ENCODE measurements at regions not wholly inside any gene's neighbourhood (a gene's known extent, or its start where the extent isn't known, plus 50 kb on each side); places are given as distances from the start of the nearest gene placed in this dataset.
A peak's percentile ranks its signal among the peaks of the same experiment; 100 is the strongest.

DNA sequence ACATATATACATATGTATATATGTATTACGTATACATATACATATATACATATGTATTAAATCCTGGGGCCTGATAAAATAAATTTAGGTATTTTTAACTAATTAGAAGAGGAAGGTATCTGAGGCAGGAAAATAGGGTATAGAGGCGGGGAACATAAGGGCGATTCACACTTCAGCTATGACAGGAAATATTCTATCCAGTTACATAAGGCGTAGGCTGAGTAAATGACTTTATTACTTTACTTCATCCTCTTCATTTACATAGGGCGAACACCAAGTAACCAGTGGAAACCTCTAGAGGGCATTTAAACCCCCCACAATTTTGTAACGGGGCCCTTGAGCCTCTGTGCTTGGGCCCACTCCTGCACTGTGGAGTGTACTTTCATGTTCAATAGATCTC lies 167.5 kb downstream of the SOCS6 start:
- no peak for TF ChIP-seq TCF7L2 (IDR thresholded peaks at IDR 0.05; ENCODE audit: low read depth, low read length)
- TF ChIP-seq, protein P1, sequence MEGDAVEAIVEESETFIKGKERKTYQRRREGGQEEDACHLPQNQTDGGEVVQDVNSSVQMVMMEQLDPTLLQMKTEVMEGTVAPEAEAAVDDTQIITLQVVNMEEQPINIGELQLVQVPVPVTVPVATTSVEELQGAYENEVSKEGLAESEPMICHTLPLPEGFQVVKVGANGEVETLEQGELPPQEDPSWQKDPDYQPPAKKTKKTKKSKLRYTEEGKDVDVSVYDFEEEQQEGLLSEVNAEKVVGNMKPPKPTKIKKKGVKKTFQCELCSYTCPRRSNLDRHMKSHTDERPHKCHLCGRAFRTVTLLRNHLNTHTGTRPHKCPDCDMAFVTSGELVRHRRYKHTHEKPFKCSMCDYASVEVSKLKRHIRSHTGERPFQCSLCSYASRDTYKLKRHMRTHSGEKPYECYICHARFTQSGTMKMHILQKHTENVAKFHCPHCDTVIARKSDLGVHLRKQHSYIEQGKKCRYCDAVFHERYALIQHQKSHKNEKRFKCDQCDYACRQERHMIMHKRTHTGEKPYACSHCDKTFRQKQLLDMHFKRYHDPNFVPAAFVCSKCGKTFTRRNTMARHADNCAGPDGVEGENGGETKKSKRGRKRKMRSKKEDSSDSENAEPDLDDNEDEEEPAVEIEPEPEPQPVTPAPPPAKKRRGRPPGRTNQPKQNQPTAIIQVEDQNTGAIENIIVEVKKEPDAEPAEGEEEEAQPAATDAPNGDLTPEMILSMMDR (IDR thresholded peaks at IDR 0.05), result 0 out of 2 replicates have a peak, but pooled peaks have one; percentile 6
- no peak for TF ChIP-seq POLR2AphosphoS5 (IDR thresholded peaks at IDR 0.05; ENCODE audit: low read depth, low read length)
- TF ChIP-seq, protein P2, sequence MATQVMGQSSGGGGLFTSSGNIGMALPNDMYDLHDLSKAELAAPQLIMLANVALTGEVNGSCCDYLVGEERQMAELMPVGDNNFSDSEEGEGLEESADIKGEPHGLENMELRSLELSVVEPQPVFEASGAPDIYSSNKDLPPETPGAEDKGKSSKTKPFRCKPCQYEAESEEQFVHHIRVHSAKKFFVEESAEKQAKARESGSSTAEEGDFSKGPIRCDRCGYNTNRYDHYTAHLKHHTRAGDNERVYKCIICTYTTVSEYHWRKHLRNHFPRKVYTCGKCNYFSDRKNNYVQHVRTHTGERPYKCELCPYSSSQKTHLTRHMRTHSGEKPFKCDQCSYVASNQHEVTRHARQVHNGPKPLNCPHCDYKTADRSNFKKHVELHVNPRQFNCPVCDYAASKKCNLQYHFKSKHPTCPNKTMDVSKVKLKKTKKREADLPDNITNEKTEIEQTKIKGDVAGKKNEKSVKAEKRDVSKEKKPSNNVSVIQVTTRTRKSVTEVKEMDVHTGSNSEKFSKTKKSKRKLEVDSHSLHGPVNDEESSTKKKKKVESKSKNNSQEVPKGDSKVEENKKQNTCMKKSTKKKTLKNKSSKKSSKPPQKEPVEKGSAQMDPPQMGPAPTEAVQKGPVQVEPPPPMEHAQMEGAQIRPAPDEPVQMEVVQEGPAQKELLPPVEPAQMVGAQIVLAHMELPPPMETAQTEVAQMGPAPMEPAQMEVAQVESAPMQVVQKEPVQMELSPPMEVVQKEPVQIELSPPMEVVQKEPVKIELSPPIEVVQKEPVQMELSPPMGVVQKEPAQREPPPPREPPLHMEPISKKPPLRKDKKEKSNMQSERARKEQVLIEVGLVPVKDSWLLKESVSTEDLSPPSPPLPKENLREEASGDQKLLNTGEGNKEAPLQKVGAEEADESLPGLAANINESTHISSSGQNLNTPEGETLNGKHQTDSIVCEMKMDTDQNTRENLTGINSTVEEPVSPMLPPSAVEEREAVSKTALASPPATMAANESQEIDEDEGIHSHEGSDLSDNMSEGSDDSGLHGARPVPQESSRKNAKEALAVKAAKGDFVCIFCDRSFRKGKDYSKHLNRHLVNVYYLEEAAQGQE (IDR thresholded peaks at IDR 0.05; ENCODE audit: insufficient read depth in 1 of 2, low read depth in 2 of 2, low read length in 1 of 2), result no peak
- TF ChIP-seq SIN3A (IDR thresholded peaks at IDR 0.05; ENCODE audit: borderline replicate concordance, insufficient read depth, low read depth, low read length), result no peak
- H3K27ac ChIP-seq (ENCODE audit: low read length), result peak overlapping the region; percentile 80; the same call in 1 of the 2 replicates
- H3K4me3 ChIP-seq (ENCODE audit: low read depth in 2 of 2, low read length in 2 of 2), result no peak overlapping the region
- DNase-seq (ENCODE audit: low read depth, low spot score) (no peak), ATAC-seq (no peak)
- H3K9me3 ChIP-seq (ENCODE audit: control insufficient read depth, insufficient read depth, low read depth, low read length), result no peaks in the 10 kb centered on the region
- in situ Hi-C loops (cut with HindIII; ENCODE audit: low pct_unique_long_range_greater_than_20kb, low sequenced_read_pairs) (no loop called here), intact Hi-C loops (cut with micrococcal nuclease; ENCODE audit: unreplicated experiment) (loop anchor here (10.0 kb wide), 1 partner anchor 362 kb away; no protein-coding TSS in a partner anchor)
- ChIA-PET POLR2A (interaction anchor here (0.7 to 1.0 kb wide), 2 partner anchors 84 to 253 kb away, joined by 3 read pairs; no protein-coding TSS in a partner anchor), CTCF (no interaction called here)
- BruUV-seq (replicated peaks), result no TSS peak
- no peaks in the 10 kb centered on the region for H3K36me3 ChIP-seq (ENCODE audit: control insufficient read depth, insufficient read depth, low read length)
- H3K27me3 ChIP-seq (ENCODE audit: control insufficient read depth, insufficient read depth, low read length), result no peaks in the 10 kb centered on the region
- peaks cover 18% of the 10 kb centered on the region for H3K4me1 ChIP-seq (ENCODE audit: control insufficient read depth, insufficient read depth, low read length)

DNA sequence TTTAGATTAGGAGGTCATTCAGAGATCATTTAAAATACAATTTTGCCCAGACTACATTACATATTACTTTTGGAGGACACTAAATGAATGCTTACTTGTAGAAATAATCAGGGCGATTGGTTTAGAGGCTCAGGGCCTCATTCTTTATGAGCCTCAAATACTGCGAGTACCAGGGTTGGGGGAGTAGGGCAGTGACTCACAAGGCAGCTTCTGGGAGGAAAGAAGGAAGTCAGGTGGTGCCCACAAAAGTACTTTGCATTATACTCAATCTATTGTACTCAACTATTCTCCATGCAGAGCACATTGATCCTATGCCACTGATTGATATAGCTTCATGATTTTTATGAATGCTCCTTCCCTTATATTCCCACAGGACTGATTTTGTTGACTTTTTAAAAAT lies 166.9 kb downstream of the SOCS6 start:
- no TSS peak for BruUV-seq (replicated peaks)
- Histone ChIP-seq H3K4me1 (ENCODE audit: control insufficient read depth, insufficient read depth, low read length) (peaks cover 14% of the 10 kb centered on the region), H3K9me3 (ENCODE audit: control insufficient read depth, insufficient read depth, low read depth, low read length) (no peaks in the 10 kb centered on the region), H3K27me3 (ENCODE audit: control insufficient read depth, insufficient read depth, low read length) (no peaks in the 10 kb centered on the region), H3K36me3 (ENCODE audit: control insufficient read depth, insufficient read depth, low read length) (no peaks in the 10 kb centered on the region), H3K27ac (ENCODE audit: low read length) (peak overlapping the region; percentile 92), H3K4me3 (ENCODE audit: low read depth in 2 of 2, low read length in 2 of 2) (no peak overlapping the region)
- ChIA-PET POLR2A (interaction anchor here (0.7 kb wide), 1 partner anchor 252 kb away, joined by 3 read pairs; no protein-coding TSS in a partner anchor), CTCF (interaction anchor here (1.4 kb wide), 1 partner anchor 260 kb away, joined by 5 read pairs; no protein-coding TSS in a partner anchor)
- intact Hi-C loops (cut with micrococcal nuclease; ENCODE audit: unreplicated experiment) (loop anchor here (2.0 to 10.0 kb wide), 2 partner anchors 259 to 361 kb away; no protein-coding TSS in a partner anchor), in situ Hi-C loops (cut with HindIII; ENCODE audit: low pct_unique_long_range_greater_than_20kb, low sequenced_read_pairs) (no loop called here)
- DNase-seq (ENCODE audit: low read depth, low spot score), result no peak
- TF ChIP-seq SIN3A (IDR thresholded peaks at IDR 0.05; ENCODE audit: borderline replicate concordance, insufficient read depth, low read depth, low read length), result no peak
- TF ChIP-seq, protein P2 (IDR thresholded peaks at IDR 0.05; ENCODE audit: insufficient read depth in 1 of 2, low read depth in 2 of 2, low read length in 1 of 2), result no peak
- TF ChIP-seq TCF7L2 (IDR thresholded peaks at IDR 0.05; ENCODE audit: low read depth, low read length), result no peak
- TF ChIP-seq, protein P1 (IDR thresholded peaks at IDR 0.05), result no peak
- TF ChIP-seq POLR2AphosphoS5 (IDR thresholded peaks at IDR 0.05; ENCODE audit: low read depth, low read length), result no peak
- ATAC-seq, result no peak
